GM12864 (cell line): ENCODE measurements at regions not wholly inside any gene's neighbourhood (a gene's known extent, or its start where the extent isn't known, plus 50 kb on each side); places are given as distances from the start of the nearest gene placed in this dataset.

ENCODE experiments used
- DNase-seq: peaks from one replicate; pipeline ENCODE4 v3.0.0-alpha.2; 2011; ENCODE audit warnings: low read depth
- H3K4me3 ChIP-seq: 2 replicates; pipeline ENCODE4 v1.5.1; 2011; ENCODE audit warnings: mild to moderate bottlenecking, low read depth, low read length, control low read depth
- TF ChIP-seq, protein P1 (sequence below): IDR thresholded peaks from 2 replicates; pipeline ENCODE4 v1.5.1; 2011; ENCODE audit warnings: low read depth, mild to moderate bottlenecking, moderate library complexity, low read length, control low read depth, inconsistent platforms; ENCODE audit errors: missing control alignments

DNA sequence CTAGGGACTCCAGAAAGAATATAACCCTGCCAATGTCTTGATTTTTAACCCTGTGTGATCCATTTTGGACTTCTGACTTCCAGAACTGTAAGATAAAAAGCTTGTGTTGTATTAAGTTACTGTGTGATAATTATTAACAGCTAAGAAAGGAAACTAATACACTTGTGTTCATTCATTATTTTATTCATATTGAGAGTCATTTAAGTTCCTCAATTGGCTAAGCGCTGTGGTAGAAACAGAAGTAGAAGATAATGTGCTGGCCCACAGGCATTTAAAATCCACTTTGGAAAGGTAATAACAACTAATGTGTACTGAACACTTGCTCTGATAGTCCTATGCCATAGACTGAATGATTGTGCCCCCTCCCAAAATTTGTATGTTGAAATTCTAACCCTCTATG, 471.7 kb upstream of the GHITM start:
- no peak for DNase-seq
- H3K4me3 ChIP-seq, result no peak overlapping the region
- TF ChIP-seq, protein P1, sequence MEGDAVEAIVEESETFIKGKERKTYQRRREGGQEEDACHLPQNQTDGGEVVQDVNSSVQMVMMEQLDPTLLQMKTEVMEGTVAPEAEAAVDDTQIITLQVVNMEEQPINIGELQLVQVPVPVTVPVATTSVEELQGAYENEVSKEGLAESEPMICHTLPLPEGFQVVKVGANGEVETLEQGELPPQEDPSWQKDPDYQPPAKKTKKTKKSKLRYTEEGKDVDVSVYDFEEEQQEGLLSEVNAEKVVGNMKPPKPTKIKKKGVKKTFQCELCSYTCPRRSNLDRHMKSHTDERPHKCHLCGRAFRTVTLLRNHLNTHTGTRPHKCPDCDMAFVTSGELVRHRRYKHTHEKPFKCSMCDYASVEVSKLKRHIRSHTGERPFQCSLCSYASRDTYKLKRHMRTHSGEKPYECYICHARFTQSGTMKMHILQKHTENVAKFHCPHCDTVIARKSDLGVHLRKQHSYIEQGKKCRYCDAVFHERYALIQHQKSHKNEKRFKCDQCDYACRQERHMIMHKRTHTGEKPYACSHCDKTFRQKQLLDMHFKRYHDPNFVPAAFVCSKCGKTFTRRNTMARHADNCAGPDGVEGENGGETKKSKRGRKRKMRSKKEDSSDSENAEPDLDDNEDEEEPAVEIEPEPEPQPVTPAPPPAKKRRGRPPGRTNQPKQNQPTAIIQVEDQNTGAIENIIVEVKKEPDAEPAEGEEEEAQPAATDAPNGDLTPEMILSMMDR, result no peak

DNA sequence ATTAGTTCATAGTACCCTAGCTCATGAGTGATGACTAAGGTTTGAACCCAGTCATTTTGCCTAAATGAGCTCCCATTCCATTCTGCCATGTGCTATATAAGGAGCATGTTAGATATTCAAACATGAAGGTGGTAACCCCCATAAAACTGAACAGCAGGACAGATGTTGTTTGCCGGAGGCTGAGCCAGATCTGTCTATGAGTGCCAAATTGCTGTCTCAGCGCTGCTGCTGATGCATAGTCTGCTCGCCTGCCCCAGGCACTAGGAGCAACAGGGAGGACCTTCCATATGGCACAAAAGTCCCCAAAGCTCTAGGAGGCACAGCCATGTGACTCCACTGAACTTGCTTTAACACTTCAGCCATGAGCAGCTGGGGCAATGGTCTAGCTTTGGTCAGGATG, 466.0 kb upstream of the GHITM start:
- no peak for DNase-seq
- TF ChIP-seq, protein P1, result no peak
- no peak overlapping the region for H3K4me3 ChIP-seq

DNA sequence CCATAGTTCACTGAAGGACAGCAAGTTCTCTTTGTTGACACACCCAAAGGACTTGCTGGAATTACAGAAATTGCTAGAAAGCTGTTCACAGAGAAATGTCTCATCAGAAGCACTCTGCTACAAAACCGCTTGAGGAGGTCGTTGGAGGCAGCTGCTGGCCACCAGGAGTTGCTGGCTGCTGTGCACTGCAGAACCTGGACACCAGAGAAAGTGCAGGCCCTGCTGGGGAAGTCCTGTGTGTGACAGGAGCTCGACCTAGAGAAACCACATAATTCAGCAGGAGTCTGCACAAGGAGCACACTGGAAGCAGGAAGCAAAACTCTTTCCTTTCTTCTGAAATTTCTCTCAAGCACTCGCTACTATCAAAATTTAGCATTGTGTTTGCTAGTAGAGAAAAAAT, 461.5 kb upstream of the GHITM start:
- TF ChIP-seq, protein P1, result no peak
- DNase-seq, result no peak
- H3K4me3 ChIP-seq, result no peak overlapping the region

DNA sequence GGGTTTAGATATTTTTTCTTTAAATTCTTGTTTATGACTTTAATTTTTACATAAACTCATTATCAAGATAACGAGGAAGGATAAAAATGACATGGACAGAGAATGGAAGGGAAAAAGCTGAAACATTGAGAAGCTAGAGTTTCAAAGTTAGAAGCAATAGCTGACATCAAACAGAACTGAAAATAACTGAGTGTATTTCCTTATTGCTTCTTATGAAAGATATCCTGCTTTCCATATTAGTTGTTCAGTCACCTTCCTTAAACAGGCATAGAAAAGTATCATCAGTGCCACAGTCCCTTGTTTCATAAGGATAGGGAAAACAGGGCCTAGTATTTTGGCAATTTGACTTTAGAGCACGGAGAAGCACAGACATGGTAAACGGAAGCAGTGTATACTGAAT, 460.5 kb upstream of the GHITM start:
- TF ChIP-seq, protein P1, result no peak
- H3K4me3 ChIP-seq, result no peak overlapping the region
- DNase-seq, result no peak

DNA sequence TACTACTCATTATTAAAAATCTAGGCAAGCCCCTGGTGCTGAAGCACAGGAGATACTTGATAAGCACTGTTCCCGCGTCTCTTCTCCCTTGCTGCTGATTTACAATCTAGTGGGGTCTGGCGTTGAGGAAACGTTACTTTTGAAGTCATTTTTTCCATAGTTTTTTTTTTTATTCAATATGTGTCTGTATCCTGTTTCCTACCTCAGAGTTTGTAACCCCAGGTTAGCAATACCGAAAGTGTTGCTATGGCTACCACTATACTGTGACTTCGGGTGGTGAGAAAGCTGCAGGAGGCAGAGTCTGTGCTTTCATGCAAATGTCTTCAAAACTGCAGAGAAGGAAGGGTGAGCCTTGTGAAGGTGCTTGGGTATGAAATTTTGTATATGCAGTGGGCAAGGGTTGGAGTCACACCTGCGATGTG, 458.8 kb upstream of the GHITM start:
- peak; percentile 89 for DNase-seq
- H3K4me3 ChIP-seq, result no peak overlapping the region
- TF ChIP-seq, protein P1, result no peak

DNA sequence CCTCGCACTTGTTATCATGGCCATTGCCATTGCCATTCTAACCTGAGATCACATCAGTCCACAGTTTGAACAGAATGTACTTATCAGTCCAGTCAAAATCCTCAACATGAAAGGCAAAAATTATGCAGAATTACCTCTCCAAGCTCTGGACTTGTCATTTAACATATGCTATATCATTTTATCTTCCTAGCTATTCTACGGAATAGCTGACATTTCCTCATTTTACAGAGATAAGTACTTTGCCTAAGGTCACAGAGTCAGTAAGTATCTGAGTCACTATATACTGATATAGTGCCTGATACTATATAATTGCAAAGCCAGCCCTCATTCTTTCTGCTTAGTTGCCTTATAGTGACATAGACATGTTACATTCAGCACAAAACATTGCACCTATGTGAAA, 456.9 kb upstream of the GHITM start:
- no peak for DNase-seq
- TF ChIP-seq, protein P1, result no peak
- H3K4me3 ChIP-seq, result no peak overlapping the region

DNA sequence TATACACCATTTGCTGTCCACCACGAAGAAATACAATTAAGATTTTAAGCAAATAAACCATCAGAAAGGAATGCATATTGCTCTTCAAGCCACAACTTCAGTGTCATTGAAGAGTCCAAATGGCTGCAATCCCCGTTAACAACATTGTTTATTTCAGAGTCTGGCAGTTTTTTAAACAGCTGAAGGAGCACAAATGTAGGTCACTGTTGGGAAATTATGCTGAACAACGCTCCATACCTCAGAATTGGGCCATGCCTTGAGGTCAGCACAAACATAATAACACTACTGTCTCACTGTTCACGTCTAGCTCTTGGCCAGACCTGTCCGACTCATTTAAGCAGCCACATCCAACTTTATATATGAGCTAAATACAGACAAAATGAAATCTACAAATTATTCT, 453.9 kb upstream of the GHITM start:
- no peak for DNase-seq
- TF ChIP-seq, protein P1, result no peak
- H3K4me3 ChIP-seq, result no peak overlapping the region
